ENCODE measurements at regions not wholly inside any gene's neighbourhood (a gene's known extent, or its start where the extent isn't known, plus 50 kb on each side); places are given as distances from the start of the nearest gene placed in this dataset.

DNA sequence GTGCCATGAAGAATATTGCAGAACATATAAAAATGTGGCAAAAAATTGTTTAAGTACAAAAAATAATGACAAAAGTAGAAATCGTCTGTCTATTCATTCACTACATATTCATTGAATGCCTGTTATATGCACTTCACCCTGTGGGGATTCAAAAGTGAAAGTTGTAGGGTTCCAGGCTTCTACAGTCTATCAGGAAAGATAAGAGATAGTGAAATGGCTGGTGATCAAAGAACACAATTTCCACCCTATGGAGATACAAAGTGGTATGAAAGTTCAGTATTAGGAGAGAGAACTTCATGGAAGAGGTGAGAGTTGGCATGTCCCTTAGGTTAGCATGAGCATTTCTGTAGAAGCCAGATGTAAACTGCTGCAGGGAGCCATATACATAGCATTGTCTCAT is 127.0 kb upstream of the PMFBP1 start:
- Histone ChIP-seq H3K9me3 (no peaks in the 10 kb centered on the region), H3K27me3 (peaks cover 3% of the 10 kb centered on the region), H3K36me3 (no peaks in the 10 kb centered on the region), H3K4me3 (no peak overlapping the region), H3K4me1 (no peaks in the 10 kb centered on the region), H3K27ac (no peak overlapping the region)
- TF ChIP-seq, protein P1, sequence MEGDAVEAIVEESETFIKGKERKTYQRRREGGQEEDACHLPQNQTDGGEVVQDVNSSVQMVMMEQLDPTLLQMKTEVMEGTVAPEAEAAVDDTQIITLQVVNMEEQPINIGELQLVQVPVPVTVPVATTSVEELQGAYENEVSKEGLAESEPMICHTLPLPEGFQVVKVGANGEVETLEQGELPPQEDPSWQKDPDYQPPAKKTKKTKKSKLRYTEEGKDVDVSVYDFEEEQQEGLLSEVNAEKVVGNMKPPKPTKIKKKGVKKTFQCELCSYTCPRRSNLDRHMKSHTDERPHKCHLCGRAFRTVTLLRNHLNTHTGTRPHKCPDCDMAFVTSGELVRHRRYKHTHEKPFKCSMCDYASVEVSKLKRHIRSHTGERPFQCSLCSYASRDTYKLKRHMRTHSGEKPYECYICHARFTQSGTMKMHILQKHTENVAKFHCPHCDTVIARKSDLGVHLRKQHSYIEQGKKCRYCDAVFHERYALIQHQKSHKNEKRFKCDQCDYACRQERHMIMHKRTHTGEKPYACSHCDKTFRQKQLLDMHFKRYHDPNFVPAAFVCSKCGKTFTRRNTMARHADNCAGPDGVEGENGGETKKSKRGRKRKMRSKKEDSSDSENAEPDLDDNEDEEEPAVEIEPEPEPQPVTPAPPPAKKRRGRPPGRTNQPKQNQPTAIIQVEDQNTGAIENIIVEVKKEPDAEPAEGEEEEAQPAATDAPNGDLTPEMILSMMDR (IDR thresholded peaks at IDR 0.05) = no peak
- 86 to 91% methylated on average over 1 of the region's 1 CpG for WGBS, 2 donors (ENCODE audit: low coverage in 1 of 2)
- ATAC-seq = no peak

DNA sequence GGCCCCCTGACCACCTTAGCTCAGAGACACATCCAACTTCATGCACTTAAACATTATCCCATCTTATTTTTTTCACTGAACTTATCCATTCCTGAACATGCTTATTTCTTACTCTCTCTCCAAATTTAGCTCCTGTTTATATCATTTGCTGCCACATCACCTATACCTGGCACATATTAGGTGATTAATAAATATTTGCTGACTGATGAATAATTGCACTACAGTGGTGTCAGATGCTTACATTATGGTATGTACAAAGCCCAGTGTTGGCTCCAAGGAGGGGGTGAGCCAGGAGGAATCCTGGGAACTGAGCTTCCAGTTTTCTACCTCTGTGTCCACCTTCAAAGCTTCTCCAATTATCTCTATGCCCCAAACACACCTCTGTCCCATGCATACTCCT is 124.0 kb upstream of the PMFBP1 start:
- ATAC-seq = no peak
- Histone ChIP-seq H3K9me3 (no peaks in the 10 kb centered on the region), H3K27me3 (peaks cover 2% of the 10 kb centered on the region), H3K4me1 (peaks cover 0 to 6% (median 0%) of the 10 kb centered on the region in 3 donors), H3K27ac (no peak overlapping the region), H3K4me3 (no peak overlapping the region), H3K36me3 (no peaks in the 10 kb centered on the region)
- TF ChIP-seq EP300 (IDR thresholded peaks at IDR 0.05) (no peak), POLR2A (IDR thresholded peaks at IDR 0.05) (no peak), POLR2AphosphoS5 (IDR thresholded peaks at IDR 0.05) (no peak)
- TF ChIP-seq, protein P1 (IDR thresholded peaks at IDR 0.05) = no peak

DNA sequence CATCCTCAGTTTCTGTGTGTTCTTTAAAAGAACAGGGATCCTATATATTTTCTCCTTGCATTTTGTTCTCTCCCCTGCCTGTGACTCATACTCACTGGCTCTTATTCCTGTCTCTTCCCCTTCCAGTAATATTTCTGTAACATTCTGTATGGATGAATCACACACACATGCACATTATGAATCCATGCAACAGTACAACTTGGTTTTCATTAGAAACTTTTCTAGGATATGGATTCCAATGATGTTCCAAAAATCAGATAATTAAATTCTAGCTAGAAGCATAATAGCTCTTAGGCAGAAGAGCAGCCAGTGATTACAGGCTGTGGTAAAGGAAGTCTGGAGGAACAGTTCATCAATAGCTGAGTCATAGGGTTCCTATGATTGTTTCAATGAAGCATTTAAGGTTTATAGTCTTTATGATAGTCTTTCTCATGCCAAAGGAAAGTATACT is 119.6 kb upstream of the PMFBP1 start:
- TF ChIP-seq POLR2AphosphoS5 (IDR thresholded peaks at IDR 0.05) (peak; percentile 39), EP300 (IDR thresholded peaks at IDR 0.05) (no peak)
- Histone ChIP-seq H3K4me3 (no peak overlapping the region), H3K9me3 (no peaks in the 10 kb centered on the region), H3K27ac (peak overlapping the region in 2 of 4 donors; percentile 60 to 75), H3K36me3 (no peaks in the 10 kb centered on the region), H3K27me3 (no peaks in the 10 kb centered on the region), H3K4me1 (peaks cover 0 to 6% (median 0%) of the 10 kb centered on the region in 3 donors)
- peak; percentile 88 for ATAC-seq

DNA sequence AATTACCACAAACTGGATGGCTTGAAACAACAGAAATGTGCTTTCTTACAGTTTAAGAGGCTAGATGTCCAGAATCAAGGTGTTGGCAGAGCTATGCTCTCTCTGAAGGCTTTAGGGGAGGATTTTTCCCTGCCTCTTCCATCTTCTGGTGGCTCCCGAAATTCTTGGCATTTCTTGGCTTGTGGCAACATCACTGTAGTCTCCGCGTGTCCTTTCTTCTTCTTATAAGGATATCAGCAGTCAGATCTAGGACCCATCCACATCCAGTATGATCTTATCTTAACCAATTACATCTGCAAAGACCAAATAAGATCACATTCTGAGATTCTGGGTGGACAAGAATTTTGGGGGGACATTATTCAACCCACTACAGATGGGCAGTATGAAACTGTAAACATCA is 119.2 kb upstream of the PMFBP1 start:
- Histone ChIP-seq H3K9me3 (no peaks in the 10 kb centered on the region), H3K27ac (peak overlapping the region in 2 of 4 donors; percentile 60 to 67), H3K4me1 (peaks cover 0 to 6% (median 0%) of the 10 kb centered on the region in 3 donors), H3K27me3 (no peaks in the 10 kb centered on the region), H3K36me3 (no peaks in the 10 kb centered on the region), H3K4me3 (no peak overlapping the region)
- 57 to 70% methylated on average over 3 of the region's 3 CpGs for WGBS, 2 donors (ENCODE audit: low coverage in 1 of 2)
- peak; percentile 20 for ATAC-seq
- no peak for TF ChIP-seq POLR2AphosphoS5 (IDR thresholded peaks at IDR 0.05)
- no peak for TF ChIP-seq POLR2A (IDR thresholded peaks at IDR 0.05)
- no peak for TF ChIP-seq EP300 (IDR thresholded peaks at IDR 0.05)
- TF ChIP-seq, protein P1 (IDR thresholded peaks at IDR 0.05) = no peak

DNA sequence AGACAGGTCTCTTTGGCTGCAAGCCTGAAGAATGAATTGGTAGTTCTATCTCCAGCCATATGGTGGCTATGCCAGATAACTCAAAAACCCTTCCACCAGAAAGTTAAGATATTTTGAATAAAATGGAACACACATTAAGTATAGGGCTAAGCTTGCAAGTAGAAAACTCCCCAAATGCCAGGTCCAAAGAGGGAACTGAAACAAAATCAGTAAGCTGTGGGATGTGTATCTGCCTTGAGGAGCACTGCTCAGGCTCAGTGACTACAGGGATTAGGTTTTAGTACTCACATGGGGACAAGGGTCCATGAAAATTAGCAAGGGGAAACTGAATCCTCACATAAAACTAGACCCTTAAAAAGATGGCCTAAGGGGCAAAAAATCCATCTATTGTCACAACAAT is 115.7 kb upstream of the PMFBP1 start:
- Histone ChIP-seq H3K9me3 (no peaks in the 10 kb centered on the region), H3K4me3 (no peak overlapping the region), H3K27ac (no peak overlapping the region), H3K4me1 (peaks cover 0 to 6% (median 0%) of the 10 kb centered on the region in 3 donors), H3K36me3 (no peaks in the 10 kb centered on the region), H3K27me3 (no peaks in the 10 kb centered on the region)
- no peak for ATAC-seq
- TF ChIP-seq EP300 (IDR thresholded peaks at IDR 0.05) = no peak
- TF ChIP-seq, protein P1 (IDR thresholded peaks at IDR 0.05) = no peak
- no peak for TF ChIP-seq POLR2A (IDR thresholded peaks at IDR 0.05)
- no peak for TF ChIP-seq POLR2AphosphoS5 (IDR thresholded peaks at IDR 0.05)
